GM06990 (cell line): ENCODE measurements at regions not wholly inside any gene's neighbourhood (a gene's known extent, or its start where the extent isn't known, plus 50 kb on each side); places are given as distances from the start of the nearest gene placed in this dataset.

ENCODE experiments used
- DNase-seq: peaks from one replicate; pipeline ENCODE4 v3.0.0-alpha.2; 2011; ENCODE audit not compliant: insufficient read length; ENCODE audit errors: extremely low read depth
- H3K27me3 ChIP-seq: replicated peaks from 2 replicates; pipeline ENCODE4 v1.6.0; 2011; ENCODE audit warnings: low read length; ENCODE audit not compliant: control insufficient read depth, insufficient read depth
- H3K36me3 ChIP-seq: 2 replicates; pipeline ENCODE4 v1.5.1; 2011; ENCODE audit warnings: low read length; ENCODE audit not compliant: control insufficient read depth, insufficient read depth
- H3K4me3 ChIP-seq: replicated peaks from 2 replicates; pipeline ENCODE4 v1.5.1; 2011; ENCODE audit warnings: low read depth, mild to moderate bottlenecking, control low read depth, low read length
- TF ChIP-seq, protein P1 (sequence below): IDR thresholded peaks from 2 replicates; pipeline ENCODE4 v1.5.1; 2011; ENCODE audit warnings: low read length, control low read depth, mild to moderate bottlenecking, inconsistent platforms; ENCODE audit not compliant: insufficient read depth, poor library complexity, severe bottlenecking

DNA sequence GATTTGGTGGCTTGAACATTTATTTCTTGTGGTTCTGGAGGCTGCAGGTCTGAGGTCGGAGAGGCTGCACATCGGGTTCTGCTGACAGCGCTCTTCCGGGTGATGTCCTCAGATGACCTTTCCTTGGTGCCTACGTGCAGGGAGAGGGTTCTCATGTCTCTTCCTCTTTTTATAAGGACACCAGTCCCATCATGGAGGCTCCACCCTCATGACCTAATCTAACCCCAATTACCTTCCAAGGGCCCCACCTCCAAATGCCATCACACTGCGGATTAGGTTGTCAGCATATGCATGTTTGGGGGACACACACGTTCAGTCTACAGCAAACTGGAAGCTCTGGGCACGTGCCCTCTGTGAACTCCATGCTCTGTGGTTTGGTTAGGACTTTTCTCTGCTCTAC is 338.6 kb downstream of the FGF9 start:
- no peak for DNase-seq
- TF ChIP-seq, protein P1, sequence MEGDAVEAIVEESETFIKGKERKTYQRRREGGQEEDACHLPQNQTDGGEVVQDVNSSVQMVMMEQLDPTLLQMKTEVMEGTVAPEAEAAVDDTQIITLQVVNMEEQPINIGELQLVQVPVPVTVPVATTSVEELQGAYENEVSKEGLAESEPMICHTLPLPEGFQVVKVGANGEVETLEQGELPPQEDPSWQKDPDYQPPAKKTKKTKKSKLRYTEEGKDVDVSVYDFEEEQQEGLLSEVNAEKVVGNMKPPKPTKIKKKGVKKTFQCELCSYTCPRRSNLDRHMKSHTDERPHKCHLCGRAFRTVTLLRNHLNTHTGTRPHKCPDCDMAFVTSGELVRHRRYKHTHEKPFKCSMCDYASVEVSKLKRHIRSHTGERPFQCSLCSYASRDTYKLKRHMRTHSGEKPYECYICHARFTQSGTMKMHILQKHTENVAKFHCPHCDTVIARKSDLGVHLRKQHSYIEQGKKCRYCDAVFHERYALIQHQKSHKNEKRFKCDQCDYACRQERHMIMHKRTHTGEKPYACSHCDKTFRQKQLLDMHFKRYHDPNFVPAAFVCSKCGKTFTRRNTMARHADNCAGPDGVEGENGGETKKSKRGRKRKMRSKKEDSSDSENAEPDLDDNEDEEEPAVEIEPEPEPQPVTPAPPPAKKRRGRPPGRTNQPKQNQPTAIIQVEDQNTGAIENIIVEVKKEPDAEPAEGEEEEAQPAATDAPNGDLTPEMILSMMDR = no peak
- Histone ChIP-seq H3K27me3 (no peaks in the 10 kb centered on the region), H3K4me3 (no peak overlapping the region), H3K36me3 (no peaks in the 10 kb centered on the region)

DNA sequence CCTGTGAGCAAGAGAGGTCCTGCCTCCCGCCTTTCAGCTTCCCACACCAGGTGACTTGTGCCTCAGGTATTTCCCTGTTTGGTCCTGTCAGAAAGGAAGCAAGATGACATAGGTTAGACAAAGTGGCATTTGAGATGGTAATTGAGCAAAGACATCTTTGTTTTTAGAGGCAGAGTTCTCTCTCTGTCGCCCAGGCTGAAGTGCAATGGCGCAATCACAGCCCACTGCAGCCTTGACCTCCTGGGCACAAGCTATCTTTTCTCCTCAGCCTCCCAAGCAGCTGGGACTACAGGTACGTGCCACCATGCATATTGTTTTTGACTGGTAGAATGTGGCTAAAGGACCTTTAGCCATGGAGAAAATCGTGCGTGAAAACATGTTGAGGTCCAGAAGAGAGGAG is 339.1 kb downstream of the FGF9 start:
- TF ChIP-seq, protein P1 = no peak
- Histone ChIP-seq H3K36me3 (no peaks in the 10 kb centered on the region), H3K27me3 (no peaks in the 10 kb centered on the region), H3K4me3 (no peak overlapping the region)
- DNase-seq = no peak

DNA sequence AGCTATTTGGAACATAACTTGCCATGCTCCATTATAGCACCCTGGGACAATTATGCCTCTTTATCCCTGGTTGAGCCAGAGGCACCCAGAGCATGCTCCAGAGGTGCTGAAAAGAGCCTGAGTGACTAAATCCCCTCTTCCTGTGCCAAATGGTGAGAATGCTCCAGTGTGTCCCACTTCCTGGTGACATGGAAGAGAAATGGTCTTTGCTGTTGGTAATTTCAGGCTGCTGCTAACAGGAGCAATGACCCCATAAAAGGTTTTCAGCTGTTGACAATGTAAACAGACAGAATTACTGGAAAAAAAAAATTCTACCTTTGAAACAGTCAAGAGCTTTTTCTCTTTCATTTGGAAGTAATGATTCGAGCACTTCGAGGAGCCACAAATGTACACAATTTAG is 341.8 kb downstream of the FGF9 start:
- Histone ChIP-seq H3K27me3 (no peaks in the 10 kb centered on the region), H3K36me3 (no peaks in the 10 kb centered on the region), H3K4me3 (no peak overlapping the region)
- TF ChIP-seq, protein P1 = no peak
- DNase-seq = no peak

DNA sequence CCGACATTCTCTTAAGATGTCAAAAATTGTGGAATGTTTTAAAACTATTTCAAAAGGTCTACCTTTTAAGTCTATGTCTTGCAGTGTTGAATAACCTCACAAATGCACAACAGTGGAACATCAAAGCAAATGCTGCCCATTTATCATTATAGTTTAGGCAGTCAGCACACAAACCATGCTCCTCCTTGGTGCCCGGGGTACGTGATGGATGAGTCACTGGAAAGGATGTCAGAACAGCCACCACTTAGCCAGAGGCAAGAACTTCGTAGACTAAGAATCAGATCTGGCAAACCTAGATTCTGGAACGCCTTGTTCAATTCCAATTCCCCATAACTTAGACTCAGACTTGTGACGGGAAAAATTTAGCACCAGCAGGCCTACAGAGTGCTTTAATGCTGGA is 343.6 kb downstream of the FGF9 start:
- no peak for DNase-seq
- no peaks in the 10 kb centered on the region for H3K36me3 ChIP-seq
- TF ChIP-seq, protein P1 = no peak

DNA sequence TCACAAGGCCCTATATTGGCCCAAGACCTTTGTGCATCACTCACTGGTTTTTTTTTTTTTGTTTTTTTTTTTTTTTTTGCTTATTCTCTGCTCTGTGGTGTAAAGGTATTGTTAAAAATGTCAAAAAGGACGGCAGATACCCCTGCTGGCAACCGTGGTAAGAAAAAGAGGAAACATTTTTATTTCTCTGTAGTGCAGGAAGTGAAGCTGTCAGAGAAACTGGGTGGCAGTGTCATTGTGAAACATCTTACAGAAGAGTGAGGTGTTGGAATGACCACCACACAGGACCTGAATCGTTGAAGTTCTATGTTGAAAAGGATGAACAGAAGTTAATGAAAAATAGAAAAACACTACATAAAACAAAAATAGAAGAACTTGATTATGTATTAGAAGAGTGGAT is 346.4 kb downstream of the FGF9 start:
- Histone ChIP-seq H3K27me3 (no peaks in the 10 kb centered on the region), H3K36me3 (no peaks in the 10 kb centered on the region), H3K4me3 (no peak overlapping the region)
- TF ChIP-seq, protein P1 = no peak
- DNase-seq = peak; percentile 26

More for the DNA sequence above, 343.6 kb downstream of the FGF9 start:
- H3K4me3 ChIP-seq = no peak overlapping the region
- no peaks in the 10 kb centered on the region for H3K27me3 ChIP-seq
